MM.1S (cell line): ENCODE measurements at regions not wholly inside any gene's neighbourhood (a gene's known extent, or its start where the extent isn't known, plus 50 kb on each side); places are given as distances from the start of the nearest gene placed in this dataset.

Experiments used
- CTCF ChIP-seq: fragments of 300-600 bp; sonication (generic); IDR thresholded peaks from 2 replicates; pipeline ENCODE4 v1.5.1; 2016; ENCODE audit warnings: antibody characterized with exemption, low read length, mixed read lengths
- EZH2phosphoT487 ChIP-seq: fragments of 300-600 bp; sonication (generic); IDR thresholded peaks from 2 replicates; pipeline ENCODE4 v1.6.1; 2018; ENCODE audit warnings: antibody characterized with exemption, low read length

- TF ChIP-seq CTCF (no peak), EZH2phosphoT487 (no peak)
These were observed 321.4 kb upstream of the WWC1 start for GRCh38 chr5:167969998-167970397.
